Stimulated activated CD8-positive, alpha-beta memory T cell treated with anti-CD3 and anti-CD28 coated beads, Interleukin-15, amount 100 ng/mL, for 48 hours (primary cell): ENCODE measurements at regions not wholly inside any gene's neighbourhood (a gene's known extent, or its start where the extent isn't known, plus 50 kb on each side); places are given as distances from the start of the nearest gene placed in this dataset.

ENCODE experiments used
- DNase-seq, 2 donors: peaks; one replicate each; pipeline ENCODE4 v3.0.0-alpha.2; 2020; ENCODE audit warnings: low read depth in 2 of 2

GRCh38 chr18:41540237-41540871, 414.7 kb upstream of the PIK3C3 start:
- no peak for DNase-seq

GRCh38 chr18:41538751-41539150, 416.3 kb upstream of the PIK3C3 start:
- no peak for DNase-seq

DNA sequence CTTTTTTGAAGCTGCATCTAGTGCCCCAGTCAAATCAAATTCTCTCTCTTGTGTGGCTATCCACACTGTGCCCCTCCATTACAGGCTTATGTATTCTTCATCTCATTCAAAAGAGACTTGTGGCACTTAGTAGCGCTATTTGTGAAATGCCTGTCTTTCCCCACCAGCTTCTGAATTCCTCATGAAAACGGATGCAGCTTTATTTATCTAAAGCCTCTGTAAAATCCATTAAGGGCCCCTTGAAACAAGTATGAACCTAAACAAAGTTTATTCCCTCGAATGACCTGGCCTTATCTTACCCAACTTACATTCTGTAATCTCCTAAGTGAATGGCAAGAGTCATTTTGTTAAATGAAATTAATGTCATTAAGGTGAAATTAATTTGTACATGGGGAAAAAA, 417.4 kb upstream of the PIK3C3 start:
- DNase-seq: no peak

DNA sequence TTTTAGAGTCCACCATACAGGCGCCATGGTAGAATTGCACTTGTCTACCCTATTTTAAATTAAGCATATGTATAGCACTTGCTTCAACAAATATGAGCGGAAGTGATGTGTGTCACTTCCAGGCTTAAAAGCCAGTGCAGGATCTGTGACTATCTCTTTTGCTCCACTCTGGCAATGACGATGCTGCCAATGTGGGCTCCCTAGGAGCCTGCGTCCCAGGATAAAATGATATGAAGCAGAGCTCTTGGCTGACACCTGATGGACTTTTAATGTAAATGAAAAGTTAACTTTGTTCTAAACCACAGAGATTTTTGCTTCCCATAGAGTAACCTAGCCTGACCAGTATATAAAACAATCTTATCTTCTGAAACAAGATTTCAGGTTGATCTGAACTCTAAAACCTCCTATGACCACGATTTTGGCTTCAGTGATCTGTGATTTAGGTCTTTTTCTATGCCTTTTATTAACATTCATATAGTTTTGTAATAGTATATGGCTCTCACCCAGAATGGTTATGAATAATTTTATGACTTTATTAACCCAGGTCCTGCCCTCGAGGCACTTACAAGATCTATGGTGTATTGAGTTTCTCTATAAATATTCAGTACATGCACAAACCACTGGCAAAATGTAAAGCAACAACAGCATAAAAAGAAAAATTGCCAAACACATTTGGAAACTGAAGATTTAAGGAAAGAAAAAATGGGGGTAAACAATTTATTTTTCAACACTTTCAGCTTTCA, 422.5 kb upstream of the PIK3C3 start:
- DNase-seq: no peak

- no peak for DNase-seq
Observed at GRCh38 chr18:41530970-41531369, 424.1 kb upstream of the PIK3C3 start.

DNA sequence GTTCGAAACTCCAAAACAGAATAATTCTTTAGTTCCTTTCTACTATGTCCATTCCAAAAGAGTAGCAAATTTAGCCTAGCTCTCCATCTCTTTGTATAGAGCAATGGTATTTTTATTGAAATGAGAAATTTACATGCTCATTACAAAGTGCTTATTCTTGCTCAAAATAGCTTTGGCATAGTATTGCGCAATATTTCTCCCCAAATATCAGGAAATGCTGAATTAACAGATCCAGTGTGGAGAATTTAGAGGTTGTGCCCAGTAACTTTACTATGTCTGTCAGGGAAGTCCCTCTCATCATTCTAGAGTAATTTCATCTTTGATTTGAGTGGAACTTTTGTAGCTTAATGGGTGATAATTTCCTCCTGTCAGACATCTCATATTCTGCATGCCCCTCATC, 425.9 kb upstream of the PIK3C3 start:
- DNase-seq: no peak

DNA sequence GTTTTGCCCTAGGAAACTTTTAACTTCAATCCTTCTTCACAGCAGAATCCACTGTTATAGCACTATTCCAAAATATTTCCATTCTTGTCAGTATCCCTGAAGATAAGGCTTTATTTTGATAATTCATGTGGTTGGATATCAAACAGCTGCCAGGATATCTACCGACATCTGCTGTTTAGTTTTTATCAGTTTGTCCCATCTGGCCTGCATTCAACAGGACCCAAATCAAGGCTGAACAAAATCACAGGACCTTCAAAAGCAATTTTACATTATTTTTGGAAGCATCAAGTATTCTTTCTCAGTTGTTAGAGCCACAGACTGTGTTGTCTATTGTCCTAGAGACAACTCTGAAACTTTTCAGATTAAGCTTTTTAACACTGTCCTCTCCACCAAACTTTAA, 429.0 kb upstream of the PIK3C3 start:
- no peak for DNase-seq

GRCh38 chr18:41524674-41525470, 430.2 kb upstream of the PIK3C3 start:
- DNase-seq: no peak

DNA sequence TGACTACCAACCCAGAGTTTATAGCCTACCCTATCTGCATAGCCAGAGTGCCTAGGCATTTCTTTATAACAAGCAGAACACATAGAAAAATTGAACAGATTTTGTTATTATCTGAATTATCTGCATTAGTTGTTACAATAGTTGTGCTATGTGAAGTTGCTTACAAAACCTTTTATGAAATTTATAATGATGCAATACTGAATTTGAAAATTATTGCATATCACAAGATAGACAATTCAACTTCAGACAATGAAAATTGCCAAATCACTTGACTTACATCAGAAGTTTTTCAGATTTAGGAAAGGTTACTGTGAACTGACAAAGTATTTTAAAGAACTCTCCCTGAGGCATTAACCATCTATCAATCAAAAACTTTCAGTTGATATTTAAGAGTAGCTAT, 437.9 kb upstream of the PIK3C3 start:
- no peak for DNase-seq

DNA sequence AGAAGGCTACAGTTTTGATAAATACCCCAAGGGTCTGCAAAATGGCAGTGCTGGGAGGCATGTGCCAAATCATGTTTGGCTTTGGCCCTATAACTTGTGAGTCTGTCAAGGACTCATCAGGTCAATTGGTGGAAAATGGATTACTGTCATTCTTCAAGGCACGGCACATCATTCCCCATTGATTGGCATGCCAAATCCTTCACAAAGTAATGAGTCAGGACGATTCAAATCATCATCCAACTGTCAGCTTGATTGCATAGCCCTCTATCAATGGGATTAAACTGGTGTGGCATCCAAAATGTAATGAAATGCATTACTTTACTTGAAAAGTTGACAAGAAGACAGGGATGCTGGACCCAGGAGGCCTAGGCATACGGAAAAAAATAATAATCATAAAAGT, 441.6 kb upstream of the PIK3C3 start:
- DNase-seq: no peak

DNA sequence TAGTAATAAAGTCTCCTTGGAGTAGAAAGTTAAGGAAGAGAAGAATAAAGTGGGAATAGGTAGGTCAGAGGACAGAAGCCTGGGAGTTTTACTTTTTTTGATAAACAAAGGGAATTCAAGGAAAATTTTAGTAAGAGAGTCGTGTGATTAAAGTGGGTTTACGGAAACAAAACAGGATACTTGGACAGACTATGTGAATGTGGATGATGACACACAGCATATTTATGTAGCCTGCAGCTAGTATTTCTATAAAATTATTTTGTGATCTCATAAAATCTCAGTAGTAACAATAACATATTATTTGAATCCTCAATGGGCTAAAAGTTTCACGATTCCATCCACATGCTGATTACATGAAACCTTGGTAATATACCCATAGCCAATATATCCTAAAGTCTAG, 450.7 kb upstream of the PIK3C3 start:
- no peak for DNase-seq

DNA sequence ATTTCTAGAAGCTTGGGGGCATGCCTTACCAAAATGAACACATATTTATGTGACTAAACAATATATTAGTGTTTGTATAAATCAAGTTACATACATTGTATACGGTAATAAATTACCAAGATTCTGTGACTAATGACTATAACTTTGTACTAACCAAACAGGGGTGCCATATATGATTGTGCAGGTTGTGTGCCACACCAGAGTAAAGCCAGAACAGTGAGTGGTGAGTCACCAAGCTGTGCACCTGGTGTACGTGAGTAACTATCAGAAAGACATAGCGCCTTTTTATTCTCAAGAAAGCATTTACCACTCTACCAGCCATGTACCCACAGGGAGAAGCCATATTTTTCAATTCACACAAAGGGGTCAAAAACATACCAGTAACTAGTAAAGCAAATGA, 453.2 kb upstream of the PIK3C3 start:
- DNase-seq: no peak

DNA sequence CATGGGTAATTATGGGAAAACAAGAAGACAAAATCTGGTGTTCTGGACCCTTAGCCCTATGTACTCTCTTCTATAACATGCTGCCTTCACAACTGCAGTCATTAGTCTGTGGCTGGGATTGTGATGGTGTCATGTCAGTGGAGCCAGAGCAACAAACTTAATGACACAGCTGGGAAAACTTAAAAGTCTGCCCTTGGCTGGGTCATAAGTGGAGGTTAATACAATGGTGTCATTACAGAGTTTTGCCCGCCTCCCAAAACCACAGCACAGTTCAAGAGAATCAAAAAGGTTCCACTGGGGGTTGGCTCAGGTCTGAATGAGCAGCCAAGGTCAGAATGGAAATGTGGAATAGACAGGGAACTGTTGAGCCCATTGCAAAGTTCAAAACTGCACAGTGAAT, 455.7 kb upstream of the PIK3C3 start:
- DNase-seq: no peak

DNA sequence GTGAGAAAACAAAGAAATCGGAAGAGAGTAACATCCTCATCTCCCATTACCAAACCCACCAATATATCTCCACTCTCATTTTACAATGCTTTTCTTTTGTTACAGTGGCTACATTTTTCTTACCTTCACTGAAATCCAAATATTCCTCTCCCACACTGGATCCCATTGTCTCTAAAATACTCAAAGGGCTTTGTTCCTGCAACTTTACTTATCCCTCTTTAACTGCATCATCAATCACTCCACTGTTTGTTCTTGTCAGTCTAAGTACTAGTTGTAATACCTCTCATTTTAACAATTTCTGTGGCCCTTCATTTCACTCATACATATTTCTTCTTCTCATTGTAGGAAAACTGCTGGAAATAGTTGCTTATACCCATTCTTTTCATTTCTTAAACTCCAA, 464.2 kb upstream of the PIK3C3 start:
- no peak for DNase-seq

DNA sequence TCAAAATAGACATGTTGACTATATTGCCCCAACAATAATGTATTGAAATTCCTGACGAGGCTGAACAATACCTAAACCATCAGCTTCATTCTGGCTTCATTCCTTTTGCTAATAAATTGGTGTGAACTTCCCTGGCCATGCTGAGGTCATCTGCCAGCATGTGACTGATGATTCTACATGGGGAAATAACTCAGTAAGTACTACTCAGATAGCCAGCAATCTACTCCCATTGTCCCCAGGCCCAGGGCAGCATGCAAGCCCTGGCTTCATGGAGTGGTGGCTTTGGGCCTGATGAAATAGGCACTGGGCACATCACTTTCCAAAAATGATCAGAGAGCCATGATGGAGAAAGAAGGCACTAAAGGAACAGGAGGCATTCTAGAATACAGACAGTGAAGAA, 468.5 kb upstream of the PIK3C3 start:
- DNase-seq: no peak

GRCh38 chr18:41484069-41484468, 471.0 kb upstream of the PIK3C3 start:
- DNase-seq: no peak

DNA sequence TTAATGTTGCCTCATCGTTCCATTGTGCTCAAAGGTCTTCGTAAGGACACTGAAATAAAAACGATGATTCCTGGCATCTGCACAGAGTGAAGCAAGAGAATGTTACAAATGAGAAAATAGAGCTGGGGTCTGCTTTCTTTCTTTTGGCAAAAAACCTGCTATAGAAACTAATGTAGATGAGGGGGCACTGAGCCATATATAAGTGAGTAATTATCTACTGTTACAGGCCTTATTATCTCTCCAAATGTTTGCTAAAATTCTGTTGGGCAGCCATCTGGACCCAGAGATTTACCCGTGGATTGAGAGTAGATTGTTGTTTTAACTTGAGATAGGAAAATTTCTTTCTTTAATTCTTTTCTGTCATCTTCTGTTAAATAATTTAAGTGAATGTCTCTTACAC, 472.5 kb upstream of the PIK3C3 start:
- DNase-seq: no peak

DNA sequence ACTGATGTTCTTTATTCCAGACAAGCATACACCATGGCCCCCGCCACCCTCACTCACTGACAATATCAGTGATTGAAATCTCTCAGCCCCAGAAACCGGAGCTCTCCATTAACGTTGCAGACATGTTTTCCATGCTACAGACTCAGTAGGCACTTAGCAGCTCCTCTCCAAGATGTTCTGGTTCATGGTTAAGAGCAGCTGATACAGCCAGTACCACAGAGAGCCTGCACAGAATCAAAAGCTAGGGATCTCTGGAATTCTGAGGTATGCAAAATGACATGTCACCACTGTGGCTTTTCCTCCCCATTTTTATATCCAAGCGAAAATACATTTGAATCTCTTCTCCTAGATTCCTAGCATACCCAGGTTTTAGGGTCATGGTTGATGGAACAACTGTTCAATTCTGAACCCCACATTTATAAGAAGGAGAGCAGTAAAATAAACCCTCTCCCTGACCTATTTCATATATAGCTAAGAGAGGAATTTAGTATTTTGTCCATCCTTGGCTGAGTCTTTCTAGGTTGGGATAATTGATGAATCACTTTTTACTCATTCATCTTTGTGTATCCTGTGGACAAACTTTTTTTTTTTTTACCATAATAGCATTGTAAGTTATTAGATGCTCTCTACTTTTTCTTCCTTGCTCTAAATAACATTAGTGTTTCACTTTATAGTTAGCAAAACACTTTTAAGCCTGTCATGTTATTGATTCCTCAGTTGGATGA, 488.4 kb upstream of the PIK3C3 start:
- DNase-seq: no peak

GRCh38 chr18:41465386-41465785, 489.6 kb upstream of the PIK3C3 start:
- no peak for DNase-seq

DNA sequence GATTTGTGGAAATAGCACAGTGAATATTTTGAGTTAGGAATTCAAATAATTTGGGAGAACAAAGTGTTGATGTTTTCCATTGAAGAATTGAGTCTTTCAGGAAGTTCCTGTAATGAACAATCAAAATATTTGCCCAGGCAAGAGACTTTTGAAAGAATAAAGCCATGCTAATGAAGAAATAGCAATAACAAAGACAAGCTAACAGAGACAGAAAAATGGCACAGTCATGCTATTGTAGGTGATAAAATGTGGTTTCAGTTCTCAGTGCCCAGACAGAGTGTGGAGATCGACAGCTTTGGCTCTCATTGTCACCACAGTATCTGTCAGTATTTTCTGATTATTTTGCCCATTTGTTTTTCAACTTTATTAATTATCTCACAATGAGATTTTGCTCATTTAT, 490.8 kb upstream of the PIK3C3 start:
- DNase-seq: no peak

DNA sequence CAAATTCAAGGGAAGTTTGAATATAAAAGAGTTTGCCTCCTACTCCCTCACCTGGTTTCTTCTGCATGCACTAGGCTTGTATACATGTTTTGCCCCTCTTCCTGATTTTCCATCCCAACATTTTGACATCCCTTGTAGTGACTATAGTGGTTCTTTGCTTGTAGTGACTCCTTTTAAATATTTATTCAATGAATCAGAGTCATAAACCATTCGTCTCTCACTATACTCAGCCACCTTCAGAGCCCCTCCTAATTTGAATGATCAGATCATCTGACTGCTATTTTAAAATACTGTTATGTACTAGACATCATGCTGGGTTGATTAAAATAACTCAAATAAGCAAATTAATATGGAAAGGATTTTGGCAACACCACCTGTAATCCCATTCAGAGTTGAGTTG, 492.1 kb upstream of the PIK3C3 start:
- DNase-seq: no peak

DNA sequence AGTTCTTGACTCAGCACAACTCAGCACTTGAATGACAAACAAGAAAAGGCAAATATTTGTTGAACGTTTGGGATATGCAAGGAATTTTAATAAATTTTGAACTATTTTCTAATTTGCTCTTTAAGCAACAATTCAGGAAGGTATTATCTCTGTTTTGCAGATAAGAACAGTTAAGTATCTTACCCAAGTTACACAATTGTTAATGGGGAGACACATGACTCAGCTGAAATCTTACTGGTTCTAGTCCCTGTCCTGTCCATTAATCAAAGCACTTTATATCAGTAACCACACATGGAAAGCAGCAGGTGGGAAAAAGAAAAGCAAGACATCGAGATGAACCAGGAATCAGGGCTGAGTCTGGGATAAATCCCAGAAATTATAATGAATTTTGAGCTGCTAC, 493.9 kb upstream of the PIK3C3 start:
- DNase-seq: no peak
